Right lobe of liver (tissue), 6 donors: ENCODE measurements at regions not wholly inside any gene's neighbourhood (a gene's known extent, or its start where the extent isn't known, plus 50 kb on each side); places are given as distances from the start of the nearest gene placed in this dataset.

Experiments
- ATAC-seq, 4 donors: fragments of 200-7000 bp; cut with Tn5 transposase; one replicate each; pipeline ENCODE4 v1.9.1; 2020; ENCODE audit warnings: mild to moderate bottlenecking in 4 of 4, moderate library complexity in 4 of 4
- DNase-seq, 3 donors: peaks; one replicate each; pipeline ENCODE4 v3.0.0-alpha.2; 2020
- H3K27ac ChIP-seq, 3 donors: fragments of 200-600 bp; one replicate each; pipeline ENCODE4 v1.8.0; 2022
- H3K27me3 ChIP-seq, 2 donors: fragments of 200-600 bp; one replicate each; pipeline ENCODE4 v1.8.0; 2022
- H3K36me3 ChIP-seq, 4 donors: fragments of 200-600 bp; sonication (generic) in 1 of 4; one replicate each; pipeline versions ENCODE4 v1.5.1 to v1.8.0; 2017 to 2022; ENCODE audit warnings: control low read depth in 1 of 4
- H3K4me1 ChIP-seq, 4 donors: fragments of 200-600 bp; sonication (generic) in 1 of 4; one replicate each; pipeline versions ENCODE4 v1.5.1 to v1.8.0; 2017 to 2022; ENCODE audit warnings: control low read depth in 1 of 4
- H3K4me3 ChIP-seq, 3 donors: fragments of 200-600 bp; one replicate each; pipeline ENCODE4 v1.8.0; 2022
- H3K9me3 ChIP-seq, 4 donors: fragments of 200-600 bp; sonication (generic) in 1 of 4; one replicate each; pipeline versions ENCODE4 v1.5.1 to v1.8.0; 2017 to 2022; ENCODE audit warnings: control low read depth in 1 of 4
- CTCF ChIP-seq, 4 donors: fragments of 200-600 bp in 3 of 4; fragments of 450-650 bp in 1 of 4; IDR thresholded peaks; one replicate each; pipeline versions ENCODE4 v1.5.1 to v1.8.0; 2016 to 2022; ENCODE audit warnings: antibody characterized with exemption in 4 of 4, mild to moderate bottlenecking in 2 of 4
- POLR2A ChIP-seq: fragments of 450-650 bp; IDR thresholded peaks from one replicate; pipeline ENCODE4 v1.6.1; 2017; ENCODE audit warnings: antibody characterized with exemption, mild to moderate bottlenecking
- WGBS: methylation state at CpG from one replicate; pipeline ENCODE4 v1.1.6; 2018; ENCODE audit warnings: low coverage, low lambda C conversion rate; ENCODE audit not compliant: insufficient coverage; ENCODE audit errors: missing lambda C conversion rate; 5-methylcytosine and 5-hydroxymethylcytosine counted together
- intact Hi-C, 2 donors: fragments of 100-400 bp; cut with DNase I; formaldehyde crosslinking; loops; one replicate each; pipeline versions ENCODE4 v1.11.2 to v1.14.1; 2022
- donor health status: DM: no; HTN: yes; CAD: no.
- donor health status: DM: no; HTN: no; CAD: no.
- donor health status: DM: no; HTN: no; CAD: no.
- donor health status: DM: no; HTN: yes; CAD: no.
- donor health status: DM: no; HTN: yes; CAD: no.

- WGBS: 58% methylated on average over 1 of the region's 1 CpG
- H3K9me3 ChIP-seq: no peaks in the 10 kb centered on the region
Observed at GRCh38 chr3:66099541-66100065, 60.9 kb upstream of the MAGI1 start.

GRCh38 chr3:66098436-66098835 is 59.7 kb upstream of the MAGI1 start:
- H3K36me3 ChIP-seq: no peaks in the 10 kb centered on the region
- 67% methylated on average over 4 of the region's 4 CpGs for WGBS
- no peak overlapping the region for H3K4me3 ChIP-seq
- H3K4me1 ChIP-seq: no peaks in the 10 kb centered on the region
- no peak overlapping the region for H3K27ac ChIP-seq
- intact Hi-C loops: no loop called here
- ATAC-seq: no peak
- no peak for TF ChIP-seq CTCF (IDR thresholded peaks at IDR 0.05)
- TF ChIP-seq POLR2A: no peak
- no peaks in the 10 kb centered on the region for H3K9me3 ChIP-seq
- no peak for DNase-seq
- no peaks in the 10 kb centered on the region for H3K27me3 ChIP-seq

More at GRCh38 chr3:66099541-66100065, 60.9 kb upstream of the MAGI1 start:
- intact Hi-C loops: no loop called here
- no peaks in the 10 kb centered on the region for H3K36me3 ChIP-seq
- no peaks in the 10 kb centered on the region for H3K27me3 ChIP-seq
- H3K4me3 ChIP-seq: no peak overlapping the region
- no peak for TF ChIP-seq POLR2A
- no peak for TF ChIP-seq CTCF (IDR thresholded peaks at IDR 0.05)
- no peak for ATAC-seq
- no peak overlapping the region for H3K27ac ChIP-seq
- no peaks in the 10 kb centered on the region for H3K4me1 ChIP-seq
- DNase-seq: no peak

- H3K36me3 ChIP-seq: no peaks in the 10 kb centered on the region
- H3K4me3 ChIP-seq: no peak overlapping the region
- no peaks in the 10 kb centered on the region for H3K27me3 ChIP-seq
- no peaks in the 10 kb centered on the region for H3K9me3 ChIP-seq
- DNase-seq (no peak), ATAC-seq (peak in 1 of 4 donors; percentile 32)
- TF ChIP-seq POLR2A (no peak), CTCF (IDR thresholded peaks at IDR 0.05) (no peak)
- H3K4me1 ChIP-seq: no peaks in the 10 kb centered on the region
- 68% methylated on average over 4 of the region's 4 CpGs for WGBS
- intact Hi-C loops: no loop called here
- no peak overlapping the region for H3K27ac ChIP-seq
Observed at GRCh38 chr3:66097647-66098046, 58.9 kb upstream of the MAGI1 start.

GRCh38 chr3:66095295-66096001 is 56.7 kb upstream of the MAGI1 start:
- 92% methylated on average over 5 of the region's 5 CpGs for WGBS
- intact Hi-C loops: no loop called here
- Histone ChIP-seq H3K9me3 (no peaks in the 10 kb centered on the region), H3K27ac (no peak overlapping the region), H3K4me3 (no peak overlapping the region), H3K36me3 (no peaks in the 10 kb centered on the region), H3K27me3 (no peaks in the 10 kb centered on the region), H3K4me1 (no peaks in the 10 kb centered on the region)
- DNase-seq (no peak), ATAC-seq (no peak)
- TF ChIP-seq CTCF (IDR thresholded peaks at IDR 0.05): no peak
- TF ChIP-seq POLR2A: no peak
